Sigmoid colon (tissue), 3 donors: ENCODE measurements at regions not wholly inside any gene's neighbourhood (a gene's known extent, or its start where the extent isn't known, plus 50 kb on each side); places are given as distances from the start of the nearest gene placed in this dataset.

Experiments used
- CTCF ChIP-seq, 4 experiments: fragments of 450-650 bp in 3 of 4; fragments of 200-600 bp in 1 of 4; IDR thresholded peaks; one replicate each; pipeline ENCODE4 v1.5.1; 2016 to 2019; ENCODE audit warnings: antibody characterized with exemption in 4 of 4, mild to moderate bottlenecking in 3 of 4, moderate library complexity in 2 of 4
- POLR2A ChIP-seq, 2 donors: fragments of 450-650 bp; IDR thresholded peaks; one replicate each; pipeline ENCODE4 v1.6.1; 2016; ENCODE audit warnings: antibody characterized with exemption in 2 of 2, mild to moderate bottlenecking in 2 of 2, moderate library complexity in 2 of 2

DNA sequence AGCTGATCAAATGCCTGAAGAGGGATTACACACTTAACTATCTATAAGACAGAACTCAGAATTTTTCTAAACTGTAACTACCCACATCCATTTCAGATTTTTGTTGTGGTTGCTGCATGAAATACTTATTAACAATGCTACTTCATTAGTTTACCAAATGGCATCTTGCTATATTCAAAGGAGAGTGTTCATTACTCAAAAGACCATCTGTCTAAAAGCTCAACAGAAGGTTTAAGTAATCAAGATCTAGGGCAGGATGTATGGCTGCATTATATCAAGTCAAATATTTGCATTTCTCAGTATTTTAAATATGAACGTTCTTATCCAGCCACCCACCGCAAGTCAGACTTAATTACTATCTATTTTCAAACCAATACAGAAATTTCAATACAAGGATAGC, 79.9 kb downstream of the SIPA1L2 start:
- no peak for TF ChIP-seq POLR2A (IDR thresholded peaks at IDR 0.05)
- no peak for TF ChIP-seq CTCF (IDR thresholded peaks at IDR 0.05)
